CD14-positive monocyte (primary cell): ENCODE measurements at regions not wholly inside any gene's neighbourhood (a gene's known extent, or its start where the extent isn't known, plus 50 kb on each side); places are given as distances from the start of the nearest gene placed in this dataset.

Experiments used
- DNase-seq, 3 donors: peaks; one replicate each; pipeline ENCODE4 v3.0.0-alpha.2; 2011 to 2022
- H2AFZ ChIP-seq: 2 replicates; pipeline ENCODE4 v1.6.0; 2012; ENCODE audit warnings: mild to moderate bottlenecking, low read depth, low read length, inconsistent platforms; ENCODE audit not compliant: insufficient read depth, poor library complexity, severe bottlenecking
- H3K27ac ChIP-seq, 2 donors: 1 replicate in 1 of 2; 2 replicates in 1 of 2; pipeline ENCODE4 v1.5.1; 2012 to 2013; ENCODE audit warnings: low read length in 2 of 2, control low read depth in 1 of 2, inconsistent platforms in 1 of 2, low read depth in 1 of 2, mild to moderate bottlenecking in 1 of 2
- H3K27me3 ChIP-seq, 2 donors: one replicate each; pipeline versions ENCODE4 v1.6.0 to v1.6.1; 2011 to 2013; ENCODE audit warnings: low read length in 2 of 2; ENCODE audit not compliant: control insufficient read depth in 2 of 2, insufficient read depth in 2 of 2
- H3K36me3 ChIP-seq, 2 donors: replicated peaks in 1 of 2; 1 replicate in 1 of 2; 2 replicates in 1 of 2; pipeline versions ENCODE4 v1.5.1 to v1.6.1; 2012 to 2013; ENCODE audit warnings: low read length in 2 of 2, control low read depth in 1 of 2, inconsistent platforms in 1 of 2, mild to moderate bottlenecking in 1 of 2; ENCODE audit not compliant: insufficient read depth in 2 of 2, control insufficient read depth in 1 of 2
- H3K4me1 ChIP-seq, 2 donors: 1 replicate in 1 of 2; 2 replicates in 1 of 2; pipeline versions ENCODE4 v1.5.1 to v1.6.1; 2012 to 2013; ENCODE audit warnings: low read length in 2 of 2, control low read depth in 1 of 2, inconsistent platforms in 1 of 2, mild to moderate bottlenecking in 1 of 2, moderate library complexity in 1 of 2; ENCODE audit not compliant: insufficient read depth in 2 of 2, control insufficient read depth in 1 of 2
- H3K4me2 ChIP-seq: replicated peaks from 2 replicates; pipeline ENCODE3; 2012; ENCODE audit warnings: low read length, moderate library complexity, mild to moderate bottlenecking; ENCODE audit not compliant: poor library complexity, severe bottlenecking; ENCODE audit errors: extremely low read depth
- H3K4me3 ChIP-seq, 3 experiments: fragments of 200-600 bp in 1 of 3; sonication (generic) in 1 of 3; replicated peaks in 1 of 3; 1 replicate in 2 of 3; 2 replicates in 1 of 3; pipeline ENCODE4 v1.5.1; 2011 to 2013; ENCODE audit warnings: low read length in 3 of 3, mild to moderate bottlenecking in 3 of 3, control low read depth in 2 of 3, low read depth in 2 of 3, inconsistent platforms in 1 of 3, moderate library complexity in 1 of 3
- H3K79me2 ChIP-seq: 2 replicates; pipeline ENCODE4 v1.6.0; 2012; ENCODE audit warnings: mild to moderate bottlenecking, control low read depth, inconsistent platforms, low read length, moderate library complexity; ENCODE audit not compliant: insufficient read depth
- H3K9ac ChIP-seq: 2 replicates; pipeline ENCODE4 v1.6.0; 2017; ENCODE audit warnings: low read length, mild to moderate bottlenecking; ENCODE audit not compliant: insufficient read depth, poor library complexity, severe bottlenecking
- H3K9me3 ChIP-seq, 2 donors: replicated peaks in 1 of 2; 1 replicate in 1 of 2; 2 replicates in 1 of 2; pipeline versions ENCODE4 v1.5.1 to v1.6.1; 2012 to 2013; ENCODE audit warnings: low read length in 2 of 2, control low read depth in 1 of 2; ENCODE audit not compliant: control insufficient read depth in 1 of 2, insufficient read depth in 1 of 2
- H4K20me1 ChIP-seq: 2 replicates; pipeline ENCODE4 v1.6.0; 2012; ENCODE audit warnings: mild to moderate bottlenecking, low read length, control low read depth, moderate library complexity; ENCODE audit not compliant: insufficient read depth
- H3K27ac Mint-ChIP-seq, 7 donors: one replicate each; pipeline ENCODE4 v1.8.0; 2020; ENCODE audit warnings: mild to moderate bottlenecking in 7 of 7, mixed read lengths in 7 of 7, moderate library complexity in 6 of 7, inconsistent platforms in 2 of 7
- H3K27me3 Mint-ChIP-seq, 3 donors: one replicate each; pipeline ENCODE4 v1.8.0; 2021 to 2022; ENCODE audit warnings: low read depth in 3 of 3, mild to moderate bottlenecking in 3 of 3, mixed read lengths in 3 of 3, moderate library complexity in 3 of 3, inconsistent platforms in 1 of 3
- H3K36me3 Mint-ChIP-seq, 2 donors: one replicate each; pipeline ENCODE4 v1.8.0; 2020; ENCODE audit warnings: mixed read lengths in 2 of 2, inconsistent platforms in 1 of 2, mild to moderate bottlenecking in 1 of 2
- H3K4me1 Mint-ChIP-seq: one replicate; pipeline ENCODE4 v1.8.0; 2020; ENCODE audit warnings: mild to moderate bottlenecking, mixed read lengths
- H3K4me3 Mint-ChIP-seq, 2 donors: one replicate each; pipeline ENCODE4 v1.8.0; 2020; ENCODE audit warnings: mild to moderate bottlenecking in 2 of 2, mixed read lengths in 2 of 2, moderate library complexity in 1 of 2
- H3K9me3 Mint-ChIP-seq, 7 donors: one replicate each; pipeline ENCODE4 v1.8.0; 2020 to 2022; ENCODE audit warnings: mixed read lengths in 7 of 7, mild to moderate bottlenecking in 6 of 7, moderate library complexity in 6 of 7, inconsistent platforms in 2 of 7
- WGBS: methylation state at CpG from one replicate; pipeline ENCODE4 v1.1.5; 2013; ENCODE audit warnings: missing lambda C conversion rate; ENCODE audit not compliant: insufficient coverage; 5-methylcytosine and 5-hydroxymethylcytosine counted together
- intact Hi-C, 2 donors: fragments of 100-400 bp; cut with micrococcal nuclease; formaldehyde crosslinking; loops; one replicate each; pipeline versions ENCODE4 v1.15.0 to v1.15.1; 2023
- TF ChIP-seq, protein P1 (sequence below): fragments of 200-600 bp; IDR thresholded peaks from one replicate; pipeline ENCODE4 v1.8.0; 2022; ENCODE audit warnings: antibody characterized with exemption, mild to moderate bottlenecking

DNA sequence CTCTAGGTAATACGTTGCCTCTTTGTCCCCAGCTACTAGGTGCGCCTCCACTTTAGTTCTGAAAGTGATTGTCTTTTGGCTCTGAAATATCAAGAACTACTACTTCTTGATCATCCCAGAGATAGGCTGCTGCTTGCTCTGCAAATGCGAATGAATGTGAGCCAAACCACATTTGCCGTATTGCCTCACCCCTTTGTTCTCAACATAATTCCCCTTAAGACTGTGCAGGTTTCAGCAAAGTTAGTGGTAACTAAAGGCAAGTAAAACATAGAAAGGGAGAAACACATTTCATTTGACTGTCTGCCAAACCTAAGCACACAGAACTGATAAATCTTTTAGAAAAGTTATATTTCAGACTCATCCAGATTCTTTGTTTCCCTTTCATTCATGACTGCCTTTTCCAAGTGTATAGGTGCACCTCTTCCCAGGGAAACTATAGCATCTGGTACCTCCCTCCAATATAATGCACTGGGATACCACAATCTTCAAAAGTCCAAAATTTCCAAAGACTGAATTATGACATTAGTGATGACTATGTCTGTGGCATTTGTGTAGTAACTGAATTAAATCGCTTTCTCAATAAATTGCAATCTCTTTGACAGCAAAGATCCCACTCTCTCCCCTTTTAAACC lies 720.6 kb upstream of the CBLB start:
- Mint-ChIP-seq H3K27me3 (peaks cover 0 to 2% (median 0%) of the 10 kb centered on the region in 3 donors), H3K36me3 (no peaks in the 10 kb centered on the region), H3K4me3 (no peak overlapping the region), H3K27ac (no peak overlapping the region), H3K9me3 (peaks cover 0 to 14% (median 5%) of the 10 kb centered on the region in 7 donors), H3K4me1 (no peaks in the 10 kb centered on the region)
- Histone ChIP-seq H3K4me2 (no peak overlapping the region), H3K4me3 (no peak overlapping the region), H3K27ac (no peak overlapping the region), H3K36me3 (no peaks in the 10 kb centered on the region), H4K20me1 (no peaks in the 10 kb centered on the region), H3K4me1 (no peaks in the 10 kb centered on the region), H3K9me3 (peaks cover 3 to 15% of the 10 kb centered on the region in 2 donors), H2AFZ (no peak overlapping the region), H3K79me2 (no peaks in the 10 kb centered on the region), H3K9ac (no peak overlapping the region), H3K27me3 (no peaks in the 10 kb centered on the region)
- intact Hi-C loops: no loop called here
- no peak for DNase-seq
- WGBS: 100% methylated on average over 1 of the region's 5 CpGs
- TF ChIP-seq, protein P1, sequence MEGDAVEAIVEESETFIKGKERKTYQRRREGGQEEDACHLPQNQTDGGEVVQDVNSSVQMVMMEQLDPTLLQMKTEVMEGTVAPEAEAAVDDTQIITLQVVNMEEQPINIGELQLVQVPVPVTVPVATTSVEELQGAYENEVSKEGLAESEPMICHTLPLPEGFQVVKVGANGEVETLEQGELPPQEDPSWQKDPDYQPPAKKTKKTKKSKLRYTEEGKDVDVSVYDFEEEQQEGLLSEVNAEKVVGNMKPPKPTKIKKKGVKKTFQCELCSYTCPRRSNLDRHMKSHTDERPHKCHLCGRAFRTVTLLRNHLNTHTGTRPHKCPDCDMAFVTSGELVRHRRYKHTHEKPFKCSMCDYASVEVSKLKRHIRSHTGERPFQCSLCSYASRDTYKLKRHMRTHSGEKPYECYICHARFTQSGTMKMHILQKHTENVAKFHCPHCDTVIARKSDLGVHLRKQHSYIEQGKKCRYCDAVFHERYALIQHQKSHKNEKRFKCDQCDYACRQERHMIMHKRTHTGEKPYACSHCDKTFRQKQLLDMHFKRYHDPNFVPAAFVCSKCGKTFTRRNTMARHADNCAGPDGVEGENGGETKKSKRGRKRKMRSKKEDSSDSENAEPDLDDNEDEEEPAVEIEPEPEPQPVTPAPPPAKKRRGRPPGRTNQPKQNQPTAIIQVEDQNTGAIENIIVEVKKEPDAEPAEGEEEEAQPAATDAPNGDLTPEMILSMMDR: no peak

DNA sequence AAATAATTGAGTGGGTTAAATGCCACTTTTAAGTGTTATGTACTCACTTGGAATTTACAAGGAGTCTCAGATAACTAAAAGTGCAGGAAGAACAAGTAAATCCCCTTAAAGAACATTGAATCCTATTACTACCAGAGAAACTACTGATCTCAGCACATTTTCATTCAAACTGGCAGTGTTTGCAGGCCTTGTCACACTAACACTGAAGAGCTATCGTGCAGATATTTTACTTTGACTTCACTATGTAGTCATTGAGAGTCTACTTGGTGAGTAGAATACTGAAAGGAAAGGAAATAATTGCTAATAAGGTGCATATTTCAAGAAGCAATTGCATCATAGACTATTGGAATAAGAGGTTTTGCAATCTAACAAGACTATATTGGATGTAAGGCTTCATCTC lies 721.4 kb upstream of the CBLB start:
- H3K4me2 ChIP-seq: no peak overlapping the region
- no CpG with 5 or more reads among the region's 1 CpG for WGBS
- intact Hi-C loops: no loop called here

More for the DNA sequence above, 721.4 kb upstream of the CBLB start:
- no peak overlapping the region for H3K27ac Mint-ChIP-seq
- TF ChIP-seq, protein P1: no peak
- Histone ChIP-seq H3K4me1 (no peaks in the 10 kb centered on the region), H3K27ac (no peak overlapping the region), H3K36me3 (no peaks in the 10 kb centered on the region), H3K79me2 (no peaks in the 10 kb centered on the region), H3K27me3 (no peaks in the 10 kb centered on the region), H4K20me1 (no peaks in the 10 kb centered on the region), H3K9me3 (peaks cover 3 to 15% of the 10 kb centered on the region in 2 donors), H3K9ac (no peak overlapping the region), H3K4me3 (no peak overlapping the region), H2AFZ (no peak overlapping the region)
- peaks cover 0 to 2% (median 0%) of the 10 kb centered on the region in 3 donors for H3K27me3 Mint-ChIP-seq
- peaks cover 0 to 14% (median 5%) of the 10 kb centered on the region in 7 donors for H3K9me3 Mint-ChIP-seq
- no peaks in the 10 kb centered on the region for H3K4me1 Mint-ChIP-seq
- no peak for DNase-seq
- no peak overlapping the region for H3K4me3 Mint-ChIP-seq
- no peaks in the 10 kb centered on the region for H3K36me3 Mint-ChIP-seq
